Activated CD4-positive, alpha-beta memory T cell treated with anti-CD3 and anti-CD28 coated beads for 36 hours (primary cell): ENCODE measurements at regions not wholly inside any gene's neighbourhood (a gene's known extent, or its start where the extent isn't known, plus 50 kb on each side); places are given as distances from the start of the nearest gene placed in this dataset.
"Not testable (repeated sequence)": the region's sequence is repeated elsewhere in the genome, so short reads cannot be mapped to it uniquely, and the experiment has no call there.

Source experiments
- CTCF ChIA-PET: fragments of 350-600 bp; sonication (Branson Sonifier 250); formaldehyde crosslinking; loops from one replicate; lab custom pipeline; 2021; ENCODE audit warnings: antibody characterized with exemption, inconsistent platforms; lab: Charles Lee
- POLR2A ChIA-PET: fragments of 350-600 bp; sonication (Branson Sonifier 250); formaldehyde crosslinking; loops from one replicate; lab custom pipeline; 2021; ENCODE audit warnings: antibody characterized with exemption; lab: Charles Lee
- DNase-seq: peaks from one replicate; pipeline ENCODE4 v3.0.0-alpha.2; 2020
- H3K27ac Mint-ChIP-seq: one replicate; pipeline ENCODE4 v1.8.0; 2021; ENCODE audit warnings: mixed read lengths
- H3K27me3 Mint-ChIP-seq: one replicate; pipeline ENCODE4 v1.8.0; 2021; ENCODE audit warnings: mixed read lengths
- H3K36me3 Mint-ChIP-seq: one replicate; pipeline ENCODE4 v1.8.0; 2021; ENCODE audit warnings: mixed read lengths
- H3K4me1 Mint-ChIP-seq: one replicate; pipeline ENCODE4 v1.8.0; 2021; ENCODE audit warnings: low read depth, mixed read lengths
- H3K4me3 Mint-ChIP-seq: one replicate; pipeline ENCODE4 v1.8.0; 2021; ENCODE audit warnings: mild to moderate bottlenecking, mixed read lengths
- H3K9me3 Mint-ChIP-seq: one replicate; pipeline ENCODE4 v1.8.0; 2021; ENCODE audit warnings: mixed read lengths
- intact Hi-C: fragments of 100-400 bp; cut with micrococcal nuclease; formaldehyde crosslinking; loops from one replicate; pipeline ENCODE4 v1.15.1; 2023

GRCh38 chr4:189236321-189236720 is 704.4 kb upstream of the FRG1 start:
- DNase-seq, H3K27me3 Mint-ChIP-seq, CTCF ChIA-PET, H3K36me3 Mint-ChIP-seq, POLR2A ChIA-PET, H3K4me1 Mint-ChIP-seq, H3K4me3 Mint-ChIP-seq, H3K9me3 Mint-ChIP-seq, intact Hi-C loops, H3K27ac Mint-ChIP-seq: not testable (repeated sequence)

GRCh38 chr4:189237340-189237739 is 703.3 kb upstream of the FRG1 start:
- Mint-ChIP-seq H3K27ac (no peak overlapping the region), H3K36me3 (no peaks in the 10 kb centered on the region), H3K27me3 (no peaks in the 10 kb centered on the region), H3K4me1 (no peaks in the 10 kb centered on the region), H3K9me3 (peaks cover 14% of the 10 kb centered on the region), H3K4me3 (no peak overlapping the region)
- ChIA-PET CTCF (no interaction called here), POLR2A (no interaction called here)
- DNase-seq: no peak
- intact Hi-C loops: no loop called here

GRCh38 chr4:189255636-189256035 is 685.0 kb upstream of the FRG1 start:
- Mint-ChIP-seq H3K4me3 (no peak overlapping the region), H3K9me3 (peaks cover 24% of the 10 kb centered on the region), H3K27me3 (no peaks in the 10 kb centered on the region), H3K36me3 (no peaks in the 10 kb centered on the region), H3K4me1 (no peaks in the 10 kb centered on the region), H3K27ac (no peak overlapping the region)
- DNase-seq: no peak
- ChIA-PET POLR2A (no interaction called here), CTCF (no interaction called here)
- intact Hi-C loops: no loop called here

- DNase-seq: no peak
- Mint-ChIP-seq H3K9me3 (peaks cover 20% of the 10 kb centered on the region), H3K4me1 (no peaks in the 10 kb centered on the region), H3K4me3 (no peak overlapping the region), H3K27ac (no peak overlapping the region), H3K27me3 (no peaks in the 10 kb centered on the region), H3K36me3 (no peaks in the 10 kb centered on the region)
- CTCF ChIA-PET: no interaction called here
- POLR2A ChIA-PET: no interaction called here
- intact Hi-C loops: no loop called here
These were observed 679.2 kb upstream of the FRG1 start for GRCh38 chr4:189261475-189261874.

- intact Hi-C loops: no loop called here
- Mint-ChIP-seq H3K4me1 (no peaks in the 10 kb centered on the region), H3K27me3 (no peaks in the 10 kb centered on the region), H3K4me3 (no peak overlapping the region), H3K27ac (no peak overlapping the region), H3K36me3 (no peaks in the 10 kb centered on the region), H3K9me3 (peaks cover 17% of the 10 kb centered on the region)
- CTCF ChIA-PET: no interaction called here
- POLR2A ChIA-PET: no interaction called here
- DNase-seq: no peak
These were observed 675.2 kb upstream of the FRG1 start for GRCh38 chr4:189265515-189265914.

- no peaks in the 10 kb centered on the region for H3K36me3 Mint-ChIP-seq
- ChIA-PET POLR2A (no interaction called here), CTCF (no interaction called here)
- H3K9me3 Mint-ChIP-seq: peaks cover 8% of the 10 kb centered on the region
- DNase-seq: no peak
- intact Hi-C loops: no loop called here
- no peak overlapping the region for H3K4me3 Mint-ChIP-seq
- H3K27ac Mint-ChIP-seq: no peak overlapping the region
- no peaks in the 10 kb centered on the region for H3K27me3 Mint-ChIP-seq
- no peaks in the 10 kb centered on the region for H3K4me1 Mint-ChIP-seq
These were observed 673.2 kb upstream of the FRG1 start for GRCh38 chr4:189267312-189267965.

- H3K27me3 Mint-ChIP-seq: no peaks in the 10 kb centered on the region
- ChIA-PET CTCF (no interaction called here), POLR2A (no interaction called here)
- no peaks in the 10 kb centered on the region for H3K36me3 Mint-ChIP-seq
- no peak overlapping the region for H3K27ac Mint-ChIP-seq
- intact Hi-C loops: no loop called here
- H3K4me1 Mint-ChIP-seq: no peaks in the 10 kb centered on the region
- H3K4me3 Mint-ChIP-seq: no peak overlapping the region
- no peak for DNase-seq
- H3K9me3 Mint-ChIP-seq: peaks cover 7% of the 10 kb centered on the region
These were observed 662.0 kb upstream of the FRG1 start for GRCh38 chr4:189278597-189279165.

GRCh38 chr4:189279188-189279587 is 661.5 kb upstream of the FRG1 start:
- CTCF ChIA-PET: no interaction called here
- H3K4me3 Mint-ChIP-seq: no peak overlapping the region
- no peaks in the 10 kb centered on the region for H3K4me1 Mint-ChIP-seq
- DNase-seq: no peak
- POLR2A ChIA-PET: no interaction called here
- no peaks in the 10 kb centered on the region for H3K36me3 Mint-ChIP-seq
- H3K9me3 Mint-ChIP-seq: peaks cover 7% of the 10 kb centered on the region
- intact Hi-C loops: no loop called here
- no peaks in the 10 kb centered on the region for H3K27me3 Mint-ChIP-seq
- H3K27ac Mint-ChIP-seq: no peak overlapping the region

- no peak overlapping the region for H3K4me3 Mint-ChIP-seq
- ChIA-PET POLR2A (no interaction called here), CTCF (no interaction called here)
- H3K27ac Mint-ChIP-seq: no peak overlapping the region
- H3K4me1 Mint-ChIP-seq: no peaks in the 10 kb centered on the region
- H3K27me3 Mint-ChIP-seq: no peaks in the 10 kb centered on the region
- H3K9me3 Mint-ChIP-seq: peaks cover 2% of the 10 kb centered on the region
- H3K36me3 Mint-ChIP-seq: no peaks in the 10 kb centered on the region
- intact Hi-C loops: no loop called here
- DNase-seq: no peak
These were observed 655.3 kb upstream of the FRG1 start for GRCh38 chr4:189285377-189285776.

- H3K9me3 Mint-ChIP-seq: peaks cover 3% of the 10 kb centered on the region
- no peaks in the 10 kb centered on the region for H3K27me3 Mint-ChIP-seq
- no peak overlapping the region for H3K27ac Mint-ChIP-seq
- intact Hi-C loops: no loop called here
- ChIA-PET CTCF (interaction anchor here (0.6 kb wide), 1 partner anchor 1025 kb away, joined by 3 read pairs; no protein-coding TSS in a partner anchor), POLR2A (no interaction called here)
- no peaks in the 10 kb centered on the region for H3K36me3 Mint-ChIP-seq
- H3K4me3 Mint-ChIP-seq: no peak overlapping the region
- DNase-seq: no peak
- H3K4me1 Mint-ChIP-seq: no peaks in the 10 kb centered on the region
These were observed 648.7 kb upstream of the FRG1 start for GRCh38 chr4:189291939-189292338.

- Mint-ChIP-seq H3K4me3 (no peak overlapping the region), H3K27me3 (no peaks in the 10 kb centered on the region), H3K9me3 (peaks cover 5% of the 10 kb centered on the region), H3K27ac (no peak overlapping the region), H3K36me3 (no peaks in the 10 kb centered on the region), H3K4me1 (no peaks in the 10 kb centered on the region)
- POLR2A ChIA-PET: no interaction called here
- intact Hi-C loops: no loop called here
- CTCF ChIA-PET: no interaction called here
- no peak for DNase-seq
These were observed 647.2 kb upstream of the FRG1 start for GRCh38 chr4:189293459-189293858.

GRCh38 chr4:189294574-189294973 is 646.1 kb upstream of the FRG1 start:
- H3K4me1 Mint-ChIP-seq: no peaks in the 10 kb centered on the region
- POLR2A ChIA-PET: interaction anchor here (0.6 kb wide), 1 partner anchor 27 kb away, joined by 3 read pairs; no protein-coding TSS in a partner anchor
- no peak for DNase-seq
- no peaks in the 10 kb centered on the region for H3K27me3 Mint-ChIP-seq
- peaks cover 5% of the 10 kb centered on the region for H3K9me3 Mint-ChIP-seq
- intact Hi-C loops: no loop called here
- CTCF ChIA-PET: no interaction called here
- no peak overlapping the region for H3K27ac Mint-ChIP-seq
- no peaks in the 10 kb centered on the region for H3K36me3 Mint-ChIP-seq
- H3K4me3 Mint-ChIP-seq: no peak overlapping the region

- intact Hi-C loops: no loop called here
- Mint-ChIP-seq H3K27ac (no peak overlapping the region), H3K36me3 (no peaks in the 10 kb centered on the region), H3K4me3 (no peak overlapping the region), H3K9me3 (peaks cover 5% of the 10 kb centered on the region), H3K4me1 (no peaks in the 10 kb centered on the region), H3K27me3 (no peaks in the 10 kb centered on the region)
- DNase-seq: no peak
- ChIA-PET CTCF (no interaction called here), POLR2A (no interaction called here)
These were observed 641.0 kb upstream of the FRG1 start for GRCh38 chr4:189299706-189300105.
